CD4-positive, alpha-beta T cell (primary cell): ENCODE measurements at regions not wholly inside any gene's neighbourhood (a gene's known extent, or its start where the extent isn't known, plus 50 kb on each side); places are given as distances from the start of the nearest gene placed in this dataset.

ENCODE experiments used
- ATAC-seq: fragments of 200-7000 bp; cut with Tn5 transposase; one replicate; pipeline ENCODE4 v1.10.0; 2022; ENCODE audit warnings: mild to moderate bottlenecking; ENCODE audit not compliant: poor library complexity
- CTCF ChIA-PET: fragments of 350-600 bp; sonication (Branson Sonifier 250); formaldehyde crosslinking; loops from one replicate; lab custom pipeline; 2021; ENCODE audit warnings: antibody characterized with exemption, inconsistent platforms; lab: Charles Lee
- POLR2A ChIA-PET: fragments of 350-600 bp; sonication (Branson Sonifier 250); formaldehyde crosslinking; loops from one replicate; lab custom pipeline; 2021; ENCODE audit warnings: antibody characterized with exemption, inconsistent platforms; lab: Charles Lee
- DNase-seq, 14 experiments: peaks; one replicate each; pipeline ENCODE4 v3.0.0-alpha.2; 2013 to 2020; ENCODE audit warnings: mixed read lengths in 2 of 14
- H3K27ac ChIP-seq, 2 donors: one replicate each; pipeline versions ENCODE4 v1.5.1 to v1.7.0; 2013; ENCODE audit warnings: low read length in 2 of 2, low read depth in 1 of 2, mild to moderate bottlenecking in 1 of 2
- H3K27me3 ChIP-seq, 2 experiments: 1 replicate in 1 of 2; 2 replicates in 1 of 2; pipeline versions ENCODE4 v1.6.1 to v1.7.0; 2013; ENCODE audit warnings: low read length in 2 of 2, control low read depth in 1 of 2, mild to moderate bottlenecking in 1 of 2, moderate library complexity in 1 of 2; ENCODE audit not compliant: insufficient read depth in 2 of 2, control insufficient read depth in 1 of 2
- H3K36me3 ChIP-seq: one replicate; pipeline ENCODE4 v1.6.1; 2013; ENCODE audit warnings: low read length, control low read depth; ENCODE audit not compliant: insufficient read depth
- H3K4me1 ChIP-seq: one replicate; pipeline ENCODE4 v1.6.1; 2013; ENCODE audit warnings: low read length, control low read depth; ENCODE audit not compliant: insufficient read depth
- H3K4me3 ChIP-seq: one replicate; pipeline ENCODE4 v1.5.1; 2013; ENCODE audit warnings: mild to moderate bottlenecking, low read length, moderate library complexity
- H3K9me3 ChIP-seq, 2 experiments: 1 replicate in 1 of 2; 2 replicates in 1 of 2; pipeline versions ENCODE4 v1.6.1 to v1.7.0; 2013; ENCODE audit warnings: low read length in 2 of 2, mild to moderate bottlenecking in 2 of 2, control low read depth in 1 of 2, moderate library complexity in 1 of 2; ENCODE audit not compliant: control insufficient read depth in 1 of 2, insufficient read depth in 1 of 2
- H3K27ac Mint-ChIP-seq: one replicate; pipeline ENCODE4 v1.8.0; 2020; ENCODE audit warnings: mixed read lengths
- H3K27me3 Mint-ChIP-seq: one replicate; pipeline ENCODE4 v1.8.0; 2021; ENCODE audit warnings: mixed read lengths
- H3K36me3 Mint-ChIP-seq: one replicate; pipeline ENCODE4 v1.8.0; 2021; ENCODE audit warnings: low read depth, mixed read lengths
- H3K4me1 Mint-ChIP-seq: one replicate; pipeline ENCODE4 v1.8.0; 2021; ENCODE audit warnings: low read depth, mixed read lengths
- H3K4me3 Mint-ChIP-seq: one replicate; pipeline ENCODE4 v1.8.0; 2020; ENCODE audit warnings: mild to moderate bottlenecking, mixed read lengths
- H3K9me3 Mint-ChIP-seq: one replicate; pipeline ENCODE4 v1.8.0; 2020; ENCODE audit warnings: mixed read lengths
- CTCF ChIP-seq: fragments of 200-600 bp; IDR thresholded peaks from one replicate; pipeline ENCODE4 v1.8.0; 2022; ENCODE audit warnings: antibody characterized with exemption, mild to moderate bottlenecking
- intact Hi-C, 2 experiments: fragments of 100-400 bp; cut with DNase I in 1 of 2; cut with micrococcal nuclease in 1 of 2; formaldehyde crosslinking; loops; one replicate each; pipeline versions ENCODE4 v1.15.1 to v1.9.0; 2023 to 2025; cut with DNase I, micrococcal nuclease

- peaks cover 7 to 8% of the 10 kb centered on the region in 2 experiments for H3K27me3 ChIP-seq
- H3K4me3 ChIP-seq: no peak overlapping the region
- Mint-ChIP-seq H3K9me3 (peaks cover 2% of the 10 kb centered on the region), H3K36me3 (no peaks in the 10 kb centered on the region), H3K27me3 (peaks cover 15% of the 10 kb centered on the region), H3K4me1 (no peaks in the 10 kb centered on the region), H3K4me3 (no peak overlapping the region), H3K27ac (no peak overlapping the region)
- H3K4me1 ChIP-seq: no peaks in the 10 kb centered on the region
- CTCF ChIA-PET: no interaction called here
- no peak for ATAC-seq
- H3K36me3 ChIP-seq: no peaks in the 10 kb centered on the region
- no peak overlapping the region for H3K27ac ChIP-seq
- intact Hi-C loops: no loop called here
- H3K9me3 ChIP-seq: peaks cover 0 to 1% of the 10 kb centered on the region in 2 experiments
- POLR2A ChIA-PET: no interaction called here
- no peak for DNase-seq
- TF ChIP-seq CTCF: no peak
These were observed 316.1 kb downstream of the AACS start for GRCh38 chr12:125381373-125381772.

- CTCF ChIA-PET: no interaction called here
- TF ChIP-seq CTCF: no peak
These were observed 317.7 kb downstream of the AACS start for GRCh38 chr12:125382926-125383325.

GRCh38 chr12:125386652-125387051 is 321.4 kb downstream of the AACS start:
- H3K27ac Mint-ChIP-seq: no peak overlapping the region

More at GRCh38 chr12:125382926-125383325, 317.7 kb downstream of the AACS start:
- peaks cover 2% of the 10 kb centered on the region for H3K9me3 Mint-ChIP-seq
- H3K27me3 ChIP-seq: peaks cover 0 to 2% of the 10 kb centered on the region in 2 experiments
- no peak overlapping the region for H3K4me3 ChIP-seq
- no peak overlapping the region for H3K27ac ChIP-seq
- DNase-seq (no peak), ATAC-seq (no peak)
- H3K36me3 ChIP-seq: no peaks in the 10 kb centered on the region
- no peak overlapping the region for H3K27ac Mint-ChIP-seq
- intact Hi-C loops: no loop called here
- H3K4me1 Mint-ChIP-seq: no peaks in the 10 kb centered on the region
- POLR2A ChIA-PET: no interaction called here
- H3K4me1 ChIP-seq: no peaks in the 10 kb centered on the region
- H3K36me3 Mint-ChIP-seq: no peaks in the 10 kb centered on the region
- no peaks in the 10 kb centered on the region for H3K9me3 ChIP-seq
- H3K27me3 Mint-ChIP-seq: peaks cover 11% of the 10 kb centered on the region
- H3K4me3 Mint-ChIP-seq: no peak overlapping the region

More at GRCh38 chr12:125386652-125387051, 321.4 kb downstream of the AACS start:
- no peak for DNase-seq
- Histone ChIP-seq H3K4me1 (no peaks in the 10 kb centered on the region), H3K27me3 (peaks cover 0 to 5% of the 10 kb centered on the region in 2 experiments), H3K9me3 (no peaks in the 10 kb centered on the region), H3K27ac (no peak overlapping the region), H3K4me3 (no peak overlapping the region), H3K36me3 (no peaks in the 10 kb centered on the region)
- peaks cover 23% of the 10 kb centered on the region for H3K27me3 Mint-ChIP-seq
- TF ChIP-seq CTCF: no peak
- ChIA-PET CTCF (no interaction called here), POLR2A (no interaction called here)
- H3K9me3 Mint-ChIP-seq: peaks cover 2% of the 10 kb centered on the region
- H3K4me1 Mint-ChIP-seq: no peaks in the 10 kb centered on the region
- H3K4me3 Mint-ChIP-seq: no peak overlapping the region
- no peak for ATAC-seq
- no peaks in the 10 kb centered on the region for H3K36me3 Mint-ChIP-seq
- intact Hi-C loops: no loop called here
